Daoy (cell line): ENCODE measurements at regions not wholly inside any gene's neighbourhood (a gene's known extent, or its start where the extent isn't known, plus 50 kb on each side); places are given as distances from the start of the nearest gene placed in this dataset.

ENCODE experiments used
- DNase-seq: peaks from one replicate; pipeline ENCODE4 v3.0.0-alpha.2; 2015; ENCODE audit warnings: low read depth

DNA sequence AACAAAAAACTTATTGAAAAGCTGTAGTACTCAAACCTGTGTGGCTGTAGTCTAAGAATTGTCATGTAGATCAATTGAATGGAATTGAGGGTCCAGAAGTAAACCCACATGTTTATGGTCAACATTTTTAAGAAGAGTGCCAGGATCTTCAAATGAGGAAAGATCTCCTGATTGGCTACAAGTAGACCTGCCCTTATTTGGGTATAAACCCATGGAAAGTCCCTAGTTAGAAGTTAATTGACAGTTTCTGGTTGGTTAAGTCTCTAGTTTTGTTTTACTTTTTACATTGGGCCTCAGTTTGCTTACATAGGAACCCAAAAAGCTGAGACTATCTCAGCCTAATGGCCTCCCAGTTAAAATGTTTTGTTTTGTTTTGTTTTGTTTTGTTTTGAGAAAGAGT, 91.9 kb upstream of the RESF1 start:
- DNase-seq, result no peak

DNA sequence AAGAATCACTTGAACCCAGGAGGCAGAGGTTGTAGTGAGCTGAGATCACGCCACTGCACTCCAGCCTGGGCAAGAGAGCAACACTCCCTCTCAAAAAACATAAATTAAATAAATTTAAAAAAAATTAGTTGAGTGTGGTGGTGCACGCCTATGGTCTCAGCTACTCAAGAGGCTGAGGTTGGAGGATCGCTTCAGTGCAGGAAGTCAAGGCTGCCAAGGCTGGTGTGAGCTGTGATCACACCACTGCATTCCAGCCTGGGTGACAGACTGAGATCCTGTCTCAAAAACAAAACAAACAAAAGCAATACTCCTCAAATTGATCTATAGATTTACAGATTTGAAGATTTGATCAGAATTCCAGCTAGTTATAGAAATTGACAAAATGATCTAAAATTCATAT, 92.7 kb upstream of the RESF1 start:
- no peak for DNase-seq

DNA sequence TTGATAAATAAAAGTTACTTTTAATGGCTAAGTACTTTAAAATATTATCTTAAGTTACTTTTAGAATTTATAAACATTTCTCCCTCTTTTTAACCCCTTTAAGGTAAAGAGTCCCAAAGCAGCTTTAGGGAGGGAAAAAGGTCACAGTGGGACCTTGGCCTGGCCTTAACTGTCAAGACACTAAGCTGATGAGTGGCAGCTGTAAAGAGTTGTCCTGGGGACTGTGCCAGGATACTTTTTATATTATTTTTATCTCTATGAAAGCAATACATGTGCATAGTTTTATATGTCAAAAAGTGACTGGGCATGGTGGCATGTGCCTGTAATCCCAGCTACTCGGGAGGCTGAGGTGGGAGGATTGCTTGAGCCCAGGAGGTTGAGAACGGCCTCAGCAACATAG, 94.2 kb upstream of the RESF1 start:
- no peak for DNase-seq

DNA sequence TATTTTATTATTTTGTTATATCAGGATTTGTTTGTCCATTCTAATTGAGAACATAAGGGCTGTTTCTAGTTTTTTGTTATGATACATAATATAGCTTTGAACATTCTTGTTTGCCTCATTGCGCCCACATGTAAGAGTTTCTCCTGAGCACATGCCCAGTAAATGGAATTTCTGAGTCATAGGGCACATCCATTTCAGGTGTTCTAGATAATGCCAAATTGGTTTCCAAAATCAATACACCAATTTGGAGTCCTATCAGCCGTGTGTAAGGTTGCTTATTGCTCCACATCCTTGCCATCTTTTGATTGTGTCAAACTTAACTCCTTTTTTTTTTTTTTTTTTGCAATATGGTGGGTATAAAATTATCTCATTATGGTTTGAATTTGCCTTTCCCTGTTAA, 97.9 kb upstream of the RESF1 start:
- no peak for DNase-seq

DNA sequence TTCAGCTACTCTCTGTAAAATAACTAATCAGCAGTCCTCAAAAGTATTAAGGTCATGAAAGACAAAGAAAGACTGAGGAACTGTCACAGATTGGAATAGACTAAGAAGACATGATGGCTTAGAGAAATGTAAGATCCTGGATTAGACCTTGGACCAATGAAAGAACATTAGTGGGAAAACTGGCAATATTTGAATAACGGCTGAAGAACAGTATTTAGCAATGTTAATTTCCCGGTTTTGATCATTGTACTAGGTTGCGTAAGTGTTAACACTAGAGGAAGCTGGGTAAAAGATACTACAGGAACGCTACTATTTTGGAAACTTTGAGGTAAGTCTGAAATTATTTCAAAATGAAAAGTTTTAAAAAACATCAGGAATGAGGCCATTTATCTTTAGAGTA, 98.8 kb upstream of the RESF1 start:
- DNase-seq, result no peak

DNA sequence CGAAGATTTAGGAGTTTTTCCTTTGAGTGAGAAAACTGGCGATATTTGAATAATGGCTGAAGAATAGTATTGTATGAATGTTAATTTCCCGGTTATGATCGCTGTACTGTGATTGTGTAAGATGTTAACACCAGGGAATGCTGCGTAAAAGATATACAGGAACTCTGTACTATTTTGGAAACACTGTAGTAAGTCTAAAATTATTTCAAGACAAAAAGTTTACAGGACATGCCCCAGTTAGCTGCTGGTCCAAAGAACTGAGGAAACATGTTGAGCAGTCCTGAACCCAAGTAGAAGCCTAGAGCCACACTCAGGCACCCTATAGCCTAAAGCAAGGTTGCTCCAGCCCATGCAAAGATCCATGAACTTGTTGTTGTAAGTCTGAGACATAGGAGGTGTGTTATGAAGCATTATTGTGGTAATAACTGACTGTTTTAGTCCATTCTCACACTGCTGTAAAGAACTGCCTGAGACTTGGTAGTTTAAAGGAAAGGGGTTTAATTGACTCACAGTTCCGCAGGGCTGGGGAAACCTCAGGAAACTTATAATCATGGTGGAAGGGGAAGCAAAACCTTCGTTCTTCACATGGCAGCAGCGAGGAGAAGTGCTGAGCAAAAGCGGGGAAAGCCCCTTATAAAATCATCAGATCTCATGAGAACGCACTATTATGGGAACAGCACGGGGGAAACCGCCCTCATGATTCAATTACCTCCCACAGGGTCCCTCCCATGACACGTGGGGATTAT, 99.8 kb upstream of the RESF1 start:
- no peak for DNase-seq

DNA sequence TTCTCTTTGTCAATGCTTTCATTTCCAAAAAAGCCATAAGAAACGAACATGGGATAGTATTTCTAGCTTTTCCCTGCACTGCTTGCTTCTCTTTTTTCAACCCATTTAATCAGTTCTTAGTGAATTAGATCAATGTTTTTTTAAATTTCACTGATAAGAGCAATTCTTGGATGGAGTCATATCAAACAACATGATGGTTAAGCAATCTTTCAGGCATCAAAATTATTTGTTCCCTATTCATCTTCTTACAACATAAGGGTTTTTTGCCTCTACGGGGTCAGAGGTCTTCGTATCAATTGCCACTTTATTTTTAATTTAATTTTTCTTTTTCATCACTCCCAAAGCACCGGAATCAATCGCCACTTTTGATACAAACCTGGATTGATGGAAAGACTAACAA, 103.8 kb upstream of the RESF1 start:
- DNase-seq, result no peak

DNA sequence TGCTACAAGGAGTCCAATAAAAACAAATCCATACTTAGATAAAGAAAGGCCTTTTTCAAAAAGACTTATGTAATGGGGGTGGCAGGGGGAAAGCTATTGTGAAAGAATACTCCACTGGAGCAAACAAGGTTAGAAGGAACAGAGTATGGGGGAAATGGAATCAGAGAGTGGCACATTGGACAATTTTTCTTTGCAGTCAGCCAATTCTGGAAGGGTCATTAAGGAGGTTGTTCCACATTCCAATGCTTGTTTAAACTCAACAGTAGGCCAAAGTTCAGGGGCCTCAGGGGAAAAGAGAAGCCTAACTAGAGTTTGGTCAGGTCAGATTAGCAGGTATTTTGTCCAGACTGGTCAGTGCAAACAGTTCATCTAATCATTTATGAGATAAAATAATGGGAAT, 105.2 kb upstream of the RESF1 start:
- no peak for DNase-seq

DNA sequence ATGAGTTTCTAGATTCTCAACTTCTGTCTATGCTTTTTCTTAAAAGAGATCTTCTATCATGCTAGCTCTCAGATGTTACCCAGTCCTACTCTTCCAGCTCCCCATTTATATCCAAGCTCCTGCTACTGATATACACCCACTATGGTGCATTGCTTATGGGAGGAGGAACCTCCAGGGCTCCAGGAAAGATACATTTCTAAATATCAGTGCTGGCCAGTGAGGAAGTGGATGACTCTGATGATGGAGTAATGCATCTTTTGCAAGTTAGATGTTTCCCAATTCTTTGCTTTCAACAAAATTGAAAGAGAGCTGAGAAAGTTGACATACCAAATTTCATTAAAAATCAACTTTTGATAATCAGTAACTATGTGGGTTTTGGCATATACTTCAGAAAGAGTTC, 105.7 kb upstream of the RESF1 start:
- no peak for DNase-seq

DNA sequence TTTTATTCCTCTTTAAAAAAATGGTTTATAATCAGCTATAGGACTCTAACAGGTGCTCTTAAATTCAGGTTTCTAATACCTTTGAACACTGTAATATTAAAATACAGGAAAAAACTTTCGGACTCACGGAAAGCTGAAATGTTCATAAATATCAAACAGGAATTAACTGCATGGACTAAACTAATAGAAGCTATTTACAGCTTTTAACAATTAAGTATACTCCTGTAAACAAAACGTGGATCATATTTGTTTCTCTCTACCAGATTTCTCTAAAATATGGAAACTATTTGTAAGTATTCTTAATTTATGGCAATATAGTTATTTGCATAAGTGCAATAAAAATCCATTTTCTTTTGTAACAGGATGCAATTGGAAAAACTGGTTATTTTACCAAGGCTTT, 108.9 kb upstream of the RESF1 start:
- DNase-seq, result no peak

DNA sequence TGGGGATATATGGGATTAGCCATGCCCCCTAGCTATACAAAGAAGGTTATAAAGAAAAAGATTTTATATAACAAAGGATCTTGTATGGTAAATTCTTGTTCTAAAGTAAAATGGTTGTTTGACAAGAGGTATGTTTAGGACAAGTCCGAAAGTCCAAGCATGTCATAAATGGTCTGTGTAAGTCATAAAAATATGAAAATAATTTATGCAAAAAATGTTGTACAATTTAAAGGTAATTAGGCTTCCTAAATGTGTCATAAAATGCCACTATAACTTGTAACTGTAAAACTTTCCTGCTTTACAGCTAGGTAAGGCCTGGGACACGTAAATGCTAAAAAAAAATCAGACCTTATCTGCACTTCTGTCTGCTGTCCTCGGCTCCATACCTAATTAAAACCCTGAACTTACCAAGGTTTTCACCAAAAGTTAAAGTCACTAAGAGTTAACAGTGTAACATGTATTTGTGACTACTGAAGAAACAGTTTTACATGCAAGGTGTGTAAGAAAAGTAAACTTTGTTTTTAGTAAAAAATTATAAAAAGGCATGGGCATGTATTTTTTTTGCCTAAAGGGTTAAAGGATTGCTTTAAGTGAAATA, 110.0 kb upstream of the RESF1 start:
- DNase-seq, result no peak

DNA sequence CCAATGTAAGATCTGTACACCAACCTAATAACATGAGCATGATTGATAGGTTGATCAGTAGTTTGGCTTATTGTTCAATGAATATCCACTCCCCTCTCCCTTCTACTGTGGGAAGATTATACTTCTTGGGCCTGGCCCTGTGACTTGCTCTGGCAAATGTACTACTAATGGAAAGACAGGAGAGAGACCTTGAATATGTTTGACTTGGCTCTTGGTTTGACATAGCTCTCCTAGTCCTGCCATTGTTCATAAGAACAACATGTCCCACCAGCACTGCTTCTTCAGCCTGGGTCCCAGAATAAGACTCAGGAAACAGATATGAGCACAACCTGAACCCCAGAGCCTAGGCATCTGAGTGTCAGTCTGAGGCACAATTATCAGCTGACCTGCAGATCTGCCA, 112.8 kb upstream of the RESF1 start:
- DNase-seq, result no peak

DNA sequence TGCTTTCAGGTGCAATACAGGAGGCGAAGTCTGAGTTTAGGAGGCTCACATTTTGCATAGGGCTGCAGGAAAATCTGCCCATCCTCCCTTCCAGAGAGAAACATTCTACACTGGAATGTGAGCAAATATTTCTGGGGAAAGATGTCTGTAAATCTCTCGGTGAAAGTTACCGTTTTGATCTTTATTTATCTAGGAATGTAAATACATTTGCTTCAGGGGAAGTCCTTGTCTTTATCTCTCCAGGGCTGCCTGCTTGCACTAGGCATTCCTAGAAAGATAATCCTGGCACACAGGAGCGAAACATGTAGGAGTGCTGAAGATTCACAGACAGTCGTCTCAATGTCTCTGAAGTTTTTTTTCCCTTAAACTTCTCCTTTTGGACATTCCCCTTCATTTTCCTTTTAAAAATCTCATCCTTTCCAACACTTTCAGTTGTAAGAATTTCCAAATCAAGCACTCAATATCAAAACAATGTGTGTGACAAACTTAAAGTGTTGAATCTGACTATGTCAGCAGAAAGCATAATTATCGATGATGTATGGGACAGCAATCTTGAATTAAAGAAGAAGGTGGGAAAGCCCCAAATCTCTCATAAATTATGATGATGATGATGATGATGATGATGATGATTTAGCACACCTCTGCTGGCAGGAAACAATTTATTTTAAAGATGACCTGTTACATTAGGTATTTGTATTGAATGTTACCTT, 113.4 kb upstream of the RESF1 start:
- no peak for DNase-seq

DNA sequence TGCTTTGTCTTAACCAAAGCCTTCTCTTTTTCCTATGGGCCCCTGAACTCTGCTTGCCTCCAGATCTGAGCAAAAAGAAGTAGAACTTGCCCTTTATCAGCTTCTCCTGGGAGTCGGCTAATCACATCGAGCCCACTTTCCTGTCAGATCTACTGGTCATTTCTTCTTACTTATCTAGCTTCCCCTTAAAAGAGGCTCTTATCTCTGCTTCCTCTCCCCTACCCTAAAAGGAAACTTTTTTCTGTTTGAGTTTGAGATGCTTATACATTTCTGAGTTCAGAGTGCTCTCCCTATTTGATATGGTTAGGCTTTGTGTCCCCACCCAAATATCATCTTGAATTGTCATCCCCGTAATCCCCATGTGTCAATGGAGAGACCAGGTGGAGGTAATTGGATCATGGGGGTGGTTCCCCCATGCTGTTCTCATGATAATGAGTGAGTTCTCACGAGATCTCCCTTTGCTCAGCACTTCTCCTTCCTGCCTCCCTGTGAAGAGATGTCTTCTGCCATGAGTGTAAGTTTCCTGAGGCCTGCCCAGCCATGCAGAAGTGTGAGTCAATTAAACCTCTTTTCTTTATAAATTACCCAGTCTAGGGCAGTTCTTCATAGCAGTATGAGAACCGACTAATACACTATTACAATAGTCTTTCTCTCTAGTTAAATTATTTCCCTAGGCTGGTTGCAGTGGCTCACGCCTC, 114.7 kb upstream of the AMN1 start:
- no peak for DNase-seq

DNA sequence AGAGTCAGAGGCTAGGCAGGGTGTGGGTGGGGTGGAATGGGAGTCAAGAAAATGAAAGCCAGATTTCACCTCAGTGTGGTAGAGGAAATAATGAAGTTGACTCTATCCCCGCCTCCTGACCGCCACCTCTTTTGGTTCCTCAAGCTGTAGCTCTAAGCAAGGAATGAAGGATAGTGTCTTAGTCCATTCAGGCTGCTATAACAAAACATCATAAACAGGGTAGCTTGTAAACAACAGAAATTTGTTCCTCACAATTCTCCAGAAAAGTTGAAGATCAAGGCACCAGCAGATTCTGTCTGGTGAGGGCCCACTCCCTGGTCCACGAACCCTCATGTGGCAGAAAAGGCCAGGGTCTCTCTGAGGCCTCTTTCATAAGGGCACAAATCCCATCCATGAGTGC, 109.1 kb upstream of the AMN1 start:
- DNase-seq, result no peak

DNA sequence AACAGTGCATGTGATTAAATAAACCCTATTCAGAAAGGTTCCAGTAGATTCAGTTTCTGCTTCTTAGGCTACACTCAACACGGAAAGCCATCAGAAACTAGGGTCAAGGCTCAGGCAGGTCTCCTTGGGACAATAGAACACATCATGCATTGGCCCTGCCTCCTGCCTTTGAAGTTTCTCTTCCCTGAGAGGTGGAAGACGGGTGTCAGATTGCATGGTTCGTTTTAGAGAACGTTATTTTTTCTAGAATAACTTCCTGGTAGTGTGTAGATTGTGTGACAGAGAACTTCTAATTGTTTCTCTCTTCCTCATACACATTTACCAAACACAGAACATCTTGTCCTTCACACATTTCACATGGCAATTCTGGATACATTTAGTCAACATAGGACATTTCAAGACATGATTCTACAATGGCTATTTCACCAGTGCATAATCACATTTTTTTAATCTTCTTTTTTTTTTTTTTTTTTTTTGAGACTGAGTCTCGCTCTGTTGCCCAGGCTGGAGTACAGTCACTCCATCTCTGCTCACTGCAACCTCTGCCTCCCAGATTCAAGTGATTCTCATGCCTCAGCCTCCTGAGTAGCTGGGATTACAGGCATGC, 106.6 kb upstream of the AMN1 start:
- no peak for DNase-seq

DNA sequence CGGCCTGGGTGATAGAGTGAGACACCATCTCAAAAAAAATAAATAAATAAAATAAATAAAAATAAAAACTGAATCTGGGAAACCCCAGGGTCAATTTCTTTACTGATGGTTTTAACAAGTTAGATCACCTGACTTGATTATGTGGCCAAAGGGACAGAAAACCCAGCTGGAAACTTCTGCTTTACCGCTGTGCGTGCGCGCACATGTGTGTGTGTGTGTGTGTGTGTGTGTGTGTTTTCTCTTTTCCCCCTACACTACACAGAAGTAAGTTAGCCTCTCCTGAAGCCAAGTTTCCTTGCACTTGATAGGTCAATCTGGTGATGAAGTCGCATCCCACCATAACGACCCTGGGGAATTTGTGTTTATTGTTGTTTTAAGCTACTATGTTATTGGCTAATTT, 105.3 kb upstream of the AMN1 start:
- no peak for DNase-seq

DNA sequence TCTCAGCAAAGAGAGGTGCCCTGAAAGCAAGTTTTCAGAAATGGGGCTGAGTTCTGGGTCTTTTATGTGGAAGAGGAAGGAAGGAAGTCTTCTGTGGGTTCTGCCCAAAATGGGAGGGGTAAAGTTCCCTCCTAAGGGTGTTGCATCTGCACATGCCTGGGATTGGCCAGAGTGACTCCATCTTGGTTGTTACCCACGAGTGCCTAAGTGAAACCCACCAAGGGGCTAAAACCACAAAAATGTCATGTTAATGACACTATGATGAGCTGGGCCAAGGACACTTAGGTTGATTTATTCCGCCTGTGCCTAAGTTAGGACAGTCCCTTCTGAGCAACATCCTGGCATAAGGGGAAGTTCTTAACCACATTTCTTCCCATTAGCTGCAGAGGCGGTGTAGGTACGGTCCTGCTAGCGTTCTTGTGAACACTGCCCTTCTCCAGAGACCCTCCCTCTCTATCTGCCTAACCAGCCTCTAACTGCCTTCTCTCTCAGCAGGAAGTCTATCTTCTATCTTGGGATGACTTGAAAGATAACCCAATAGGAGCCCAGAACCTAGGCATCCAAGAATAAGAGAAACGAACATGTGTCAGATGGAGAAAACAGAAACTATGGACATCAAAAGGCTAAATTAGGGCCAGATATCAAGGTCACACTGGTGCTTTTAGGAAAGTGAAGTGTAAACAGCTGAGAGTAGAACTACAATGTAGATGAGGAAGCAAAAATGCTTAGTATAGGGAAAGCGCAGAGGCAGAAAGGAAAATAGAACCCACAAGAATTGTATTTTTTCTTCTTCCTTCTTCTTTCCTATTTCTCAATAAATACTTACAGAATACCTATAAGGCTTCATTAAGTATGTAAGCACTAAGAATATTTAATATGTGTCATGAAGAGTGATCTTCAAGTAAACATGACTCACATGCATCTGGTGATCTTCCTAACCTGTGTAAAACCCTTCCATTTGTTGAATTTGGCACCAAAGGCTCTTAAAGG, 104.2 kb upstream of the AMN1 start:
- DNase-seq, result no peak

DNA sequence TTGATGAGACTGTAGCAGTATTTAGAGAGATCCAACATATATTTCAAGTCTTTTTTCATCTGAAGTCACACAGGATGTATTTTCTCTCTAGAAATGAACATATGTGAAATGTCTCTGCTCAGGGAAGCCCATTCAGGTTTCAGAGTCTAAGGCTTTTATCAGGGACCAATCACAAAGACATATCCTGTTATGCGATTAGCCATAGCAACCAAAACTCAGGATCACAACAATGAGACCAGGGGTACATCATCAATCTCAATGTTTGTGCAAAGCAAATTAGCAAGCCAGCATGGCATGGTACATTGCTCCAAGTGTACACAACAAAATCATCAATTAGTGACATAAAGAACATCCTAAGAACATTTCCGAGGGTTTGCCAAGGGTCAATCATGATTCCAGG, 99.2 kb upstream of the AMN1 start:
- DNase-seq, result no peak

DNA sequence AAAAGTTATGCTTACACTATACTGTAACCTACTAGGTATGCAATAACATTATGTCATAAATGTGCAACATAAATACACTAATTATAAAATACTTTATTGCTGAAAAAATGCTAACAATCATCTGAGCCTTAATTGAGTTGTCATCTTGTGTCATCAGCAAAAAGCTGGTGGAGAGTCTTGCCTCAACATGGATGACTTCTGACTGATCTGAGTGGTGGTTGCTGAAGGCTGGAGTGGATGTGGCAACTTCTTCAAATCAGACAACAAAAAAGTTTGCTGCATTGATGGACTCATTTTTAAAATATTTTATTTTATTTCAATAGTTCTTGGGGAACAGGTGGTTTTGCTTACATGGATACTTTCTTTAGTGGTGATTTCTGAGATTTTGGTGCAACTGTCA, 93.9 kb upstream of the AMN1 start:
- DNase-seq, result no peak

DNA sequence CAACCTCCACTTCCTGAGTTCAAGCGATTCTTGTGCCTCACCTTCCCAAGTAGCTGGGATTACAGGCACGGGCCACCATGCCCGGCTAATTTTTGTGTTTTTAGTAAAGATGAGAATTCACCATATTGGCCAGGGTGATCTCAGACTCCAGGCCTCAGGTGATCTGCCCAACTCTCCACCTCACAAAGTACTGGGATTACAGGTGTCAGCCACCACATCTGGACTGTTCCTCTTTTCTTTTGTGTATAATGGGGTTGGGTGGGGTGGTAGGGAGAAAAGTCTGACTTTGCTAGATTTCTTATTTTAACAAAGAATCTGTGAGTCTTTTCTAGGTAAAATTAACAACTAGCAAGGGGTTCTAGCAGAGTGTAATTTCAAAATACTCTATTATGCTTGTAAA, 92.7 kb upstream of the AMN1 start:
- DNase-seq, result no peak
